DND-41 (cell line): ENCODE measurements at regions not wholly inside any gene's neighbourhood (a gene's known extent, or its start where the extent isn't known, plus 50 kb on each side); places are given as distances from the start of the nearest gene placed in this dataset.

Source experiments
- EZH2 ChIP-seq: IDR thresholded peaks from 3 replicates; pipeline ENCODE4 v1.6.1; 2012; ENCODE audit warnings: borderline replicate concordance, low read depth, mild to moderate bottlenecking, moderate library complexity, low read length, inconsistent platforms; ENCODE audit not compliant: severe bottlenecking
- TF ChIP-seq, protein P1 (sequence below): IDR thresholded peaks from 2 replicates; pipeline ENCODE4 v1.5.1; 2012; ENCODE audit warnings: borderline replicate concordance, low read length, moderate library complexity, mild to moderate bottlenecking; ENCODE audit not compliant: poor library complexity, severe bottlenecking; ENCODE audit errors: extremely low read depth

DNA sequence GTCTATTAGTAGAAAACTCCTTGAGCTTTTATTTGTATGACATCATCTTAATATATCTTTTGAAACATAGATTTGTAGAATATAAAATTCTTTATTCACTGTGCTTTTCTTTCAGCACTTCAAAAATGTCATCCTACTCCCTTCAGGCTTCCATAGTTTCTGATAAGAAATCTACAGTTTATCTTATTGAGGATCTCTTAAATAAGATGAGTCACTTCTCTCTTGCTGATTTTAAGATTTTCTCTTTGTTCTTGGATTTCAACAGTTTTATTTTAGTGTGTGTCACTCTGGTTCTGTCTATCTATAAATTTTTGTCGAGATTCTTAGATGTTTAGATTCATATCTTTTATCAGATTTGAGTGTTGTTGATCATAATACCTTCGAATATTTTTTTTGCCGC, 566.1 kb upstream of the CHORDC1 start:
- TF ChIP-seq EZH2 = no peak
- TF ChIP-seq, protein P1, sequence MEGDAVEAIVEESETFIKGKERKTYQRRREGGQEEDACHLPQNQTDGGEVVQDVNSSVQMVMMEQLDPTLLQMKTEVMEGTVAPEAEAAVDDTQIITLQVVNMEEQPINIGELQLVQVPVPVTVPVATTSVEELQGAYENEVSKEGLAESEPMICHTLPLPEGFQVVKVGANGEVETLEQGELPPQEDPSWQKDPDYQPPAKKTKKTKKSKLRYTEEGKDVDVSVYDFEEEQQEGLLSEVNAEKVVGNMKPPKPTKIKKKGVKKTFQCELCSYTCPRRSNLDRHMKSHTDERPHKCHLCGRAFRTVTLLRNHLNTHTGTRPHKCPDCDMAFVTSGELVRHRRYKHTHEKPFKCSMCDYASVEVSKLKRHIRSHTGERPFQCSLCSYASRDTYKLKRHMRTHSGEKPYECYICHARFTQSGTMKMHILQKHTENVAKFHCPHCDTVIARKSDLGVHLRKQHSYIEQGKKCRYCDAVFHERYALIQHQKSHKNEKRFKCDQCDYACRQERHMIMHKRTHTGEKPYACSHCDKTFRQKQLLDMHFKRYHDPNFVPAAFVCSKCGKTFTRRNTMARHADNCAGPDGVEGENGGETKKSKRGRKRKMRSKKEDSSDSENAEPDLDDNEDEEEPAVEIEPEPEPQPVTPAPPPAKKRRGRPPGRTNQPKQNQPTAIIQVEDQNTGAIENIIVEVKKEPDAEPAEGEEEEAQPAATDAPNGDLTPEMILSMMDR = no peak
